Glomerular endothelial cell (primary cell): ENCODE measurements at regions not wholly inside any gene's neighbourhood (a gene's known extent, or its start where the extent isn't known, plus 50 kb on each side); places are given as distances from the start of the nearest gene placed in this dataset.
"Not testable (repeated sequence)": the region's sequence is repeated elsewhere in the genome, so short reads cannot be mapped to it uniquely, and the experiment has no call there.

ENCODE experiments used
- DNase-seq: peaks from one replicate; pipeline ENCODE4 v3.0.0-alpha.2; 2011; ENCODE audit warnings: low read depth, low spot score; ENCODE audit errors: extremely low read depth

GRCh38 chr21:18549214-18549905 lies 145.8 kb upstream of the TMPRSS15 start:
- DNase-seq, result no peak

DNA sequence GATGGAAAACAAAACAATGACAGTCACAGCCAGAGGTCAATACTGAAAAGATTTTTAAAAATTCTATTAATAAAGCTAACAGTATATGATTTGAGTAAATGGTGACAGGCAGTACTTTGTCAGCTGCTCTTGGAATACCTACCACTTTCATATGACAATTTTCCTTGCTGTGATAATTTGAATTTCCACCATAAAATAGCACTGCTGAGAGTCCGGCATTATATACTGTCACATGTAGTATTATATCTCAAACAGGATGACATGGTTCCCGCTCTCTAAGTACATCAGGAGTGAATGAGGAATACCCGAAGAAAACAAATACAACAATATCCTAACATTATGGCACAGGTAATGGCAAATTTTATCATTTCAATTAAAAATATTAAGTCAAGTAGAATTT lies 146.8 kb upstream of the TMPRSS15 start:
- no peak for DNase-seq

DNA sequence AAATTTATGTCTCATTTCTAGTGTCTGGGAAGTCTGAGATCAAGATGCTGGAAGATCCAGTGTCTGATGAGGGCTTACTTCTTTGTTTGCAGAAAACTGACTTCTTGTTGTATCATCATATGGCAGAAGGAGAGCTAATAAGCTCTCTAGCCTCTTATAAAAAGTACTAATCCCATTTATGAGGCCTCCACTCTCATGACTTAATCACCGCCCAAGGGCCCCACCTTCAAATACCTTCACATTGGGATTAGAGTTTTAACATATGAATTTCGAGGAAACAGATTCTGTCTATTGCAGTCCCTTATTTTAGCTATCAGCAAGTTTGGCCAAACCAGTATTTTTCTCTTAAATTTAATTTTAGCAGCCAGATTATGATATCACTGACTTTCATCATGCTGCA lies 150.2 kb upstream of the TMPRSS15 start:
- no peak for DNase-seq

GRCh38 chr21:18567770-18568169 lies 164.2 kb upstream of the TMPRSS15 start:
- not testable (repeated sequence) for DNase-seq

DNA sequence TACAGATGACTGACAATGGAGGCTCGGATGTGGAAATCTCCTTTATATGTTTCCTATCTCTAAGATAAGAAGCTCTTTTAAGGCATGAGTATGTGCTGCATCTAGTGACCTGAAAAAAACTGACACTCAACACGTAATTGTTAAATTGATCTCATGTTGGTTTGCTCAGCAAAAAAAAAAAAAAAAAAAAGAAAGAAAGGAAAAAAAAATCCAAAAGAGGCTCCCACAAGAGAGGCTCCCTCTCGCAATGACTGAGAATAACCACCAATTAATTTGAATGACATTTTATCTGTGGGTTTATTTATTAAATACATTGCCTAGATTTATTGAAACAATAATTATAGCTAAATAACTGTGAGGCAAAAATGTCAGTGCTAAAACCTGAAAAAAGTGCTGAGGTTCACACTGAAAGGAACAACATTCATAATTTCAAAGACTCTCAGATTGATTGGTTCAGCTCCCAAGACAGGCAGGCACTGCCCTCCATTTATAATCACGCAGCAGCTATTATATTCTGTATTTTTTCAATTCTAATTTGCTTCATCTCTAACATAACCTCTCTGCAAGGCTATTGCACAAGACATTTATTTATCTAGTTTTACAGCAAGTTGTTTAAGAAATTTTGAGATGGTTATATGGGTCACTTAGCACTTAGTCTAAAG lies 184.5 kb upstream of the TMPRSS15 start:
- DNase-seq, result no peak

- DNase-seq, result no peak
Measured at GRCh38 chr21:18601146-18601545, 197.6 kb upstream of the TMPRSS15 start.

DNA sequence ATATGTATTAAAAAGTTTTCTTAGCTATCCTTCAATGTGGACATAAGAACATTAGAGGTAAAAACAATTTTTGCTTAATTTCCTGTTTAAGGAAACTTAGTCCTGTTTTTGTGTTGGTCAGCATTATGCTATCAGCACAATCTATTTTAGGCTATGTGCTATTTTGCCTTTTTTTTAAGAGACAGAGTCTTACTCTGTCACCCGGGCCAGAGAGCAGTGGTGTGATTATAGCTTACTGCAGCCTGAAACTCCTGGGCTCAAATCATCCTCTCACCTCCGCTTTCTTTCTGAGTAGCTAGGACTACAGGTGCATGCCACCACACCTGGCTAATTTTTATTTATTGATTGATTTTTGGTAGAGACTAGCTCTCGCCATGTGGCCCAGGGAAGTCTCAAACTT lies 199.1 kb upstream of the TMPRSS15 start:
- DNase-seq, result no peak

DNA sequence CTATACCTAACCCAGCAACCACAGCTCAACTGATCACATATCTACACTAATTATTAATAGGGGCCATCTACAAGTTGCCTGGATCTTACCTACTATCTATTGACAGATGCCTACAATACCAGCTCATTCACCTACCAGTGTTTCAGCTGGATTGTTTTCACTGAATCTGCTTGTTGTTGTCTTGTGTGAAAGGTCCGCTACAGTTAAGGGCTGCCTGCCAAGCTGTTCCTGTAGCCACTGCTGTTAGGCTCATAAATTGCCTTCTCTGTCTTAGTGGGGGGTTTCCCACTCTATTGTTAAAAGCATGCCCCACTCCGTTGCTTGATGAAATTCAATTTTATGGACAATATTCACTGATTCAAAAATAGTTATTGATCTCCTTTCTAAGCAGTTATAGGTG lies 199.7 kb upstream of the TMPRSS15 start:
- DNase-seq, result no peak

GRCh38 chr21:18603980-18604379 lies 200.4 kb upstream of the TMPRSS15 start:
- no peak for DNase-seq

GRCh38 chr21:18608226-18608625 lies 204.6 kb upstream of the TMPRSS15 start:
- DNase-seq, result no peak

- DNase-seq, result no peak
Measured at GRCh38 chr21:18614303-18614702, 210.7 kb upstream of the TMPRSS15 start.

- DNase-seq, result no peak
Measured at GRCh38 chr21:18617291-18617690, 213.7 kb upstream of the TMPRSS15 start.

DNA sequence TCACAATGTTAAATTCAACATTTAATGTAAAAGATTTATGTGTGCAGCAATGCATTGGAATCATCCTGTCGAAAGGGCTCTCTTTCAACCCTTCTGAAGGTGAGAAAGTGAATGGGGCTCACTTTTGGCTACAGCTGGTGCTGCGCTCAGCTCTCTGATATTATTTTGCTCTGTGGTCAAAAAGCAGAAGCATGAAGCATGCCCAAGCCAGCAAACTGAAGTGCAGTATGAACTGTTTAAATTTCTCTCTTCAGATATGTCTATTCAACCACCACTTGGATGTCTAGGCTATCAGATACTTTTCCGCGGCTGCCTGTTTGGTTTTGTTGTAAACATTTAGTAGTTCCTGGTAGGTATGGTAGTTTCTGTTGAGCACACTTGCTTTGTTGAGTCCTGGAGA lies 216.9 kb upstream of the TMPRSS15 start:
- no peak for DNase-seq

GRCh38 chr21:18622383-18622782 lies 218.8 kb upstream of the TMPRSS15 start:
- DNase-seq, result no peak

DNA sequence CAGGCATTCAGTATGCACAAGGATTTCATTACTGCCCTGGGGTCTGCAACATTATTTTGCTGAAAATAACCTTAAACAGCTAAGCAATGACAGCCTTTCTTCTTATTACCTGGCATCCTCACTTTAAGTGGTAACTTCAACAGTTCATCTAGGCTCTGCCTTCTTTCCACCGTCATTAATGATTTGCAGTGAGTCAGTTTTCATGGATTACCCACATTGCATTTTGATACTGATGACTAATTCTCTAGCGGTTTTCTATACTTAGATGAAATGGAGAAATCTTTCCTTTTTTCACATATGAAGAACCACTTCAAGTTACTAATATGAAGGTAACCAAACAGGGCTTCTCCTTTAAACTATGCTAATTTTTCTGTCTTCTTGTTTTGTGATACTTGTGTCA lies 226.9 kb upstream of the TMPRSS15 start:
- DNase-seq, result no peak

DNA sequence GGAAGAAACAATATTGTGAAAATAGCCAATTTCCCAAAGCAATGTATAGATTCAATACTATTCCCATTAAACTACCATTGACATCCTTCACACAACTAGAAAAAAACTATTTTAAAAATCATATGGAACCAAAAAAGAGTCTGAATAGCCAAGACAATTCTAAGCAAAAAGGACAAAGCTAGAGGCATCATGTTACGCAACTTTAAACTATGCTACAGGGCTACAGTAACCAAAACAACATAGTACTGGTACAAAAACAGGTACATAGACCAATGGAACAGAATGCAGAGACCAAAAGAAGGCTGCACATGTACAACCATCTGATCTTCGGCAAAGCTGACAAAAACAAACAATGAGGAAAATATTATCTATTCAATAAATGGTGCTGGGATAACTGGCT lies 233.3 kb upstream of the TMPRSS15 start:
- no peak for DNase-seq

DNA sequence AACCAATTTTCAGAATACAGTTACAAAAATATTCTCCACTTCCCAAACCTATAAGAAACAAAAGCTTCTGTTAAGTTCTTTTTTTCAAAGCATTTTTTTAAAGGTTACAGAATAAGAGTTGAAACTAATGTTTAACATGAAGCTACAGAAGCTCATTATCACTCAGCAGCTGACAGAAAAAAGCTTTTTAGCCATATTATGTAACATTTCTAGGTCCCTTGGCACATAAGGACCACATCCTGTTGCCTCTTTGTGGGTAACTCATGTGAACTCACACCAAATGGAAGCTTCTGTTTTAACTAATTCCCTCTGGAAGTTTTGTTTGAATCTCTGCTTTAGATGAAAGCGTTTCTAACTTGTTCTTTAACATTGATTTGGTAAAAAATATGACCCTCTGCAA lies 242.5 kb upstream of the TMPRSS15 start:
- DNase-seq, result no peak

- no peak for DNase-seq
Measured at GRCh38 chr21:18655931-18656330, 252.3 kb upstream of the TMPRSS15 start.

GRCh38 chr21:18661842-18662241 lies 258.3 kb upstream of the TMPRSS15 start:
- DNase-seq, result no peak

GRCh38 chr21:18663663-18664062 lies 260.1 kb upstream of the TMPRSS15 start:
- no peak for DNase-seq

DNA sequence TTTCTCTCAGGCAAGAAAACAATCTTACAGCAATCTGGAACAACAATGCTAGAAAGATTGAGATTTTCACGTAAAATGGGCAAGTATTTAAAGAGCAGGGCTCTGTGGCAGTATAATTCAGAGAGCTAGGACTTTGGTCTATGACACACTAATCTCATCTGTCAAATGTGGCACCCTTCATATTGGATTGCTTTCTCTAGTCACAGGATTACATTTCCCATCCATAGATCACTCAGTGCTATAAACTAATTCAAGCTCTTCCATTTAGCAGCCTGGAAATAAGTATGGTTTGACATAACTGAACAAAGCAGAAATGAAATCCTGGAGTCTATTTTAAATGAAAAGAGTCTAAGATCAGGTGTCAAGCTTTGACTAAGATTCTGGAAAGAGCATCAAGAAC lies 263.1 kb upstream of the TMPRSS15 start:
- DNase-seq, result no peak

GRCh38 chr21:18673789-18674188 lies 270.2 kb upstream of the TMPRSS15 start:
- no peak for DNase-seq

DNA sequence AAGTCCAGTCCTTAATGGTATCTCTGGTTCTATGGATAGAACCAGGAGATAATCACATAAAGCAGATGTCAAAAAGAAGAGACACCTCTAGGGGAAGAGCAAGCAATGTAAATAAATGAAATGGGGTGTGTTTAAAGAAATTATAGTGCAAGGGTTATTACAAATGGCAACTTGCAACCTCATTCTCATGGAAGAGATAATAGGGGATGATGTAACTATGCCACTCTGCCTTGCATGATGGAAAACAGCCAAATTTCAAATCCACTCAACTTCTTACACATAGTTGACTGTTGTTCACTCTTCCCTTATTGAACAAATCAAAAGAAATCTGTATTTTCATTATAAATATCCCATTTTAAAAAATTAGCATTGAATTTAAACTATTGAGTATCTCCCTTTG lies 274.0 kb upstream of the TMPRSS15 start:
- DNase-seq, result no peak
